HG02885 (cell line): ENCODE measurements at regions not wholly inside any gene's neighbourhood (a gene's known extent, or its start where the extent isn't known, plus 50 kb on each side); places are given as distances from the start of the nearest gene placed in this dataset.

Experiments used
- ATAC-seq: cut with Tn5 transposase; IDR thresholded peaks from one replicate; pipeline ENCODE4 v1.9.1; 2021; ENCODE audit warnings: mild to moderate bottlenecking; ENCODE audit not compliant: unreplicated experiment, poor library complexity

DNA sequence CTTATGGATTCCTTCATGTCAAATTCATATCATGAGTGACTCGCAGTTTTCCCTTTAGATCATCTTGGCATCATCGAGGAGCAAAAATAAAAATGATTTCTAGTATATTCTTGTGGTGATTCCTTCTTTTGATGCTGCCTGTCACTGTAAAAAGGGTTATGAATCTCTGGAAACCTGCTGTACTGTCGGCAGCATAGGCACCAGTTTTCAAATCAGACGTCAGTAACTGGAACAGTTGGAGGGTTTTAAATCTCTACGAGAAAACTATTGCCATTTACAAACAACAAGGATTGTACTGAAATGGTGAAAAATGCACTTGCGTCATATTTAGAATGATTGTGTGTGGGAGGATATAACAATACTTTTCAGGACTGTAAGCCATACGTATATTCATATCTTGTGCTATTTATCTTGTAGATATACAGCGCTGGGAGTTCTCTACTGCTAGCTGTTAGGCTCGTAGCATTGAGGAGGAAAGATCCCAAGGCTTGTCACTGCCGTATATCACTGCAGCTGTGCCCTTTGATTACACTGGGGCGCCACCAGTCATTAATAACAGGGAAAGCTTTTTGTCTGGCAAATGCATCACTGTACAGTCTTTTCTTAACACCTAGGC lies 320.7 kb downstream of the MTX2 start:
- no peak for ATAC-seq

DNA sequence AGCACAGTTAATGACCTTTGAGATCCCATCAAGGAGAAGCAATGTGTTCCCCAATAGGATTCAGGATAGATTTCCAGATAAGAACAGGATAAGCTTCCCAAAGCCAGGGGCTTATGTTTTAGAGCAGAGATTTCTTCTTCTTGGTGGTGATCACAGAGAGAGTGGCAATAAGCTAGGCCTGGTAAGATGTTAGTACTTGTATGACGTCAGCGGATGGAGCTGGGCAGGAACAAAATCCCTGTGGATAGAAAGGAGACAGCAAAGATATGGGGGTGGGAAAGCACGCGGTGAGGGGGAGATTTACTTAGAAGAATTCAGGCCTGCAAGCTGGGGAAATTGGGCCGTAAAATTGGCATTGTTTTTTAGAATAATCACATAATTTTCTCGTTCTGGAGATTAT lies 323.0 kb downstream of the MTX2 start:
- no peak for ATAC-seq

- ATAC-seq = no peak
Measured at GRCh38 chr2:176595986-176596385, 326.7 kb downstream of the MTX2 start.

DNA sequence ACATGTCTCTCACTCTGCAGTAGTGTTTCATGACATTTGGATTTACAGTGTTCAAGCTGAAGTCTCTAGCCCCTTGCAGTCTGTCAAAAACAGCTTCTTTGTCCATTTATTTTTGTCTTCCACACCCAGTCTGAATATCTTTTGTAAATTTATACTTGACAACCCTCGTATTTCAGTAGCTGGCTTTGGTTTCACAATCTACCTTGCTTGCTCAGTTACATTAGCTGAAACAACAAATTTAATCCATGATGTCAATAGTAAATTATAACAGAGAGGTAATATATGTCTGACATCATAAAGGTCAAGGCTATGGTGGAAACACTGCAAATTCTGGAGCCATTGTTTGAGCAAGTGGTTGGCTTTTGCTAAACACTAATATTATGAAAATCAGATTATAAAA lies 328.7 kb downstream of the MTX2 start:
- no peak for ATAC-seq

- ATAC-seq = no peak
Measured at GRCh38 chr2:176598351-176598750, 329.1 kb downstream of the MTX2 start.

GRCh38 chr2:176599796-176600485 lies 330.7 kb downstream of the MTX2 start:
- no peak for ATAC-seq

- ATAC-seq = no peak
Measured at GRCh38 chr2:176601066-176601465, 331.8 kb downstream of the MTX2 start.

DNA sequence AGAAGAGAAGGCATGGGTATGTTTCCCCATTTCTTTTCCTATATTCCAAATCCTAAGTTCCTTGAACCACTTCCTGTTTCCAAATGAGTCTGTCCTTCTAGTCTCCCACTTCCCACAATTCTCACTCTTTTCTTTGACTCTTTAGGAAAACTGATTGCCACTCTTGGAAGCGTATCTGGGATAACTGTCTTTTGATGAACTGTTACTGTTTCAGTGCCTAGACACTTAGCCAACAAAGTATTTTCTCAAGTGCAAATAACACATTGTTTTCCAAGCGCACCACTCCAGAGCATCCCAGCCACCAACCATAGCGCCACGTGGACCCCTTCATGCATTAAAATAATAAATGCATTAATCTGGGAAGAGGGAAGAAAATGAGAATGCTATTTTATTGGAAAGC lies 342.8 kb downstream of the MTX2 start:
- ATAC-seq = no peak

DNA sequence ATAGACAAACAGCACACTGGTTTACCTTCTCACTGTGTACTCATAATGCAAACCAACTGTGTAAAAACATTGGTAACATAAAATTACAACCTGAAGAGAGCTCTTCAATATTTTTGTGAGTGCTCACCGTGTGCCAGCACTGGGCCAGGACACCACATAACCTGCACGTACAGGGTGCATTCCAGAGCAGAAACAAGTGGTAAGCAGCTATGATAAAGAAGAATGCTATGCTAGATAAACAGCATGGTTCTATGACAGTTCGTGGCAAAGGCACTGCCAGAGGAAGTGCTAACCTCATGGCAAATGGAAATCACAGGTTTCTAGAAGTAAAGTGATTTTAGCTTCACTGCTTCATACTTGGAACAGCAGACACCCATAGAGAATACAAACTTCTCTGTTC lies 343.5 kb downstream of the MTX2 start:
- no peak for ATAC-seq

DNA sequence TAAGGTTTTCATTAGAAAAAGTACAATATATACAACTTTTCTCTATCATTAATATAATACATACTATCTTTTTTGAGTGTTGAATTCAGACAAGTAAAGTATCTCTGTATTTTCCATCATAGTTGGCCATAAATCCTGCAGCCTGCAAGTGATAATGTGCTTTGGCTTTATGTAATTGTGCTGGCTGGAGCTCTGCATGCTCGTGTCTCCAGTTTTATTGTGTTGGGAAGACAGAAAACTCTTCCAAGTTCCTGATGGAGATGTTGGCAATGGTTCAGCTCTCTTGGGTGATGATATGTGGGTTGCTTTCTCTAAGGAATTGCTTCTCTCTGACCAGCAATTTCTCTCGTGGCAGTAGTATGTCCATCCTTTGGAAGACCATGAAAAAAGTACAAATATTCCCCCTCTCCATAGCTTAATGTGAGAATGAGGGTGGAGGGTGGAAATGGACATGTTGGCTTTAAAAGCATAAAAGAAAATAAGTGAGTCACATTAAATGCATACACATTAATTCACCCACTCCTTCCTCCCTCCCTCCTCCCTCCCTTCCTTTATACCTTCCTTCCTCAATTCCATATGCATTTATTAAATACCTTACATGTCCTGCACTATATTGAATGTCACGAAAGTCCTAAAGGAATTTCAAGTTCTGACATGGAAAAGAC lies 344.2 kb downstream of the MTX2 start:
- no peak for ATAC-seq

GRCh38 chr2:176614049-176614448 lies 344.8 kb downstream of the MTX2 start:
- ATAC-seq = no peak

DNA sequence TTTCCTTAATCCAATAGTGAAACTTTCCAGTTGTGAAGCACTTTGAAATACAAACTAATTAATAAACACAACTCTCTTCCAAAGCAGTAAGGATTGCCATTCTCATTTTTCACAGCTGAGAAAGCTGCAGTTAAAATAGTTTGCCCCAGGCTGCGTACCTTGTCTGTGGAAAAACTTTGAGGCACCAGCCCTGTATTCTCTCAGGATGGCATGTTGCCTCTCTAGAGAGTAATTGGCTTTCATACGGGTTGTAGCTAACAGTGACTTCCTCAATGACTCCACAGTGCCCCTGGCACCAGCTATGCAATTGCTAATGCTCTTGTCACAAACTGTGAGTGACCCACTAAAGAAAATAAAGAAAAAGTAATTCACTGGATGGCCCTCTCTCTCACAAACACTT lies 345.7 kb downstream of the MTX2 start:
- ATAC-seq = no peak

GRCh38 chr2:176619504-176619903 lies 350.3 kb downstream of the MTX2 start:
- ATAC-seq = no peak

DNA sequence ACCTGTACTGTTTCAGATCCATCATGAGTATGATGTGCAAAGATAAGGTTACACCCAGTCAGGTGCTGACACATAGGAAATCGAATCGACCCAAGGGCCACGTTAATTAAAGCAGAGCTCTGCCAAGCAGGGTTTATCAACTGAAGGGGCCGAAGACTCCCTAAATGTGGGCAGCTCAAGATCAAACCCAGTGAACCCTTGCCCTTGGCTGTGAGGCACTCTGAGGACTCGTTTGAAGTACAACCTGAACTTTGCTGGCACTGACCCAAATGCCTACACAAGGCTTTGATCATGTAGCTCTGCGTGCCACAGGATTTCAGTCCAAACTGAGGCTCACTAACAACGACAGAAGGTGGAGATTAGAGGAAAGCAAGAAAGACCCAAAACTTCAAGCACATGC lies 352.1 kb downstream of the MTX2 start:
- ATAC-seq = no peak

GRCh38 chr2:176622792-176623191 lies 353.6 kb downstream of the MTX2 start:
- no peak for ATAC-seq

- ATAC-seq = no peak
Measured at GRCh38 chr2:176626796-176627195, 357.6 kb downstream of the MTX2 start.

DNA sequence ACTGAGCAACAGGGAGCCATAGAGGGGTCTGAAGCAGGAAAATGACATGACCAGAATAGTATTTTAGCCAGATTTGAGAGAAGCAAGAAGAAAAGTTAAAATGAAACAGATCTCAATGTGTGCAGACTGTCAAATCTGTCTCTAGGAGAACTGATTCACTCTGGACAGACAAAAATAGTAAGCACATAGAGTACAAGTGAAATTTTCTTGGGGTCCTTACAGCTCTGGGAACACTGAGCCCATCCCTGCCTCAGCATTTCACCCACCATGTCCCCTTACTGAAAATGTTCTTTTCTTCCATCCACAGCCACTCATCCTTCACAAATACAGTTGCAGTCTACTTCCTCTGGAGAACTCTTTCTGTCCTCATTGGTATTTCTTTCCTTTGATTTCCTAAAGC lies 359.2 kb downstream of the MTX2 start:
- no peak for ATAC-seq

GRCh38 chr2:176633754-176634153 lies 364.5 kb downstream of the MTX2 start:
- ATAC-seq = no peak

- ATAC-seq = no peak
Measured at GRCh38 chr2:176636401-176636800, 367.2 kb downstream of the MTX2 start.

DNA sequence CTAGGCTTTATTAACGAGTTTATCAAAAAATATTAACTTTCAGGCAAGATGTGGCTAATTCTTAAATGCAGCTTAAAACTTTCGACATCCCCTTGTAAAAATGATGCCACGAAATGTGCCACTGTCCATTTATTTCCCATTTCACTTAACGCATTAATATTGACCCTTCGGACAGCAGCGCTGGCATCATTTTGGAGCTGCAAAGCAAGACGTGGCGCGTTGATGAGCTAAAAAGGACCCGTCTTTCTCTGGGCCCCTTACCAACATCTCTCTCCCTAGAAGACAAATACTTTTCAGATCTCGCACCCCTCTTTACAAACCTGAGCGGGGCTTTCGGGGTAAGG lies 367.9 kb downstream of the MTX2 start:
- no peak for ATAC-seq

- peak; percentile 30 for ATAC-seq
Measured at GRCh38 chr2:176637486-176638166, 368.4 kb downstream of the MTX2 start.
